ENCODE measurements at regions not wholly inside any gene's neighbourhood (a gene's known extent, or its start where the extent isn't known, plus 50 kb on each side); places are given as distances from the start of the nearest gene placed in this dataset.

DNA sequence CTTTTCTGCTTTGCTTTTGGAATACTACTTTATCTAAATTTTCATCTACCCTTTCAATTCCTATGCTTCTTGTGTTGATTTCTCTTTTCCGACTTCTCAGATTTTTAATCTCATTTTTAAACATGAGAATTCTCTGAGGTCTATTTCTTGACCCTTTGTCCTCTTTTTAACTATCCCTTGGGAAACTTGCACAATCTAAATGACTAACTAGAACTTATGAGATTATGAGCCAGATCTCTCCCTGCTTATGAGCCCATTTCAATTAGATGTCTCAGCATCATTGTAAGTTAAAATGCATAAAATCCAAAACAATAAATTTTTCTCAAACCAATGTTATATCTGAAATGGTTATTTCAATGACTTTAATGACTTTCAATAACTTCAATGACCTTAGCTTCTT is 296.9 kb upstream of the AGTR1 start:
- BruUV-seq (replicated peaks): no TSS peak
- H4K20me1 ChIP-seq (ENCODE audit: insufficient read depth, low read length): no peaks in the 10 kb centered on the region
- H3K4me1 ChIP-seq (ENCODE audit: control insufficient read depth, insufficient read depth, low read length): no peaks in the 10 kb centered on the region
- no peak overlapping the region for H2BK120ac ChIP-seq (ENCODE audit: low read depth, low read length)
- no peak overlapping the region for H3K27ac ChIP-seq (ENCODE audit: insufficient read depth, low read length)
- no peak overlapping the region for H2BK15ac ChIP-seq (ENCODE audit: low read depth, low read length)
- H3K4me2 ChIP-seq (ENCODE audit: low read depth, low read length): no peak overlapping the region
- no peak overlapping the region for H2AFZ ChIP-seq (replicated peaks; ENCODE audit: low read length, poor library complexity)
- intact Hi-C loops (cut with micrococcal nuclease): no loop called here
- H2AK9ac ChIP-seq (replicated peaks; ENCODE audit: low read depth, low read length, poor library complexity): no peak overlapping the region
- H2AK5ac ChIP-seq (ENCODE audit: low read depth, low read length): no peak overlapping the region
- DNase-seq (no peak), ATAC-seq (ENCODE audit: low read depth) (no peak)
- WGBS, 2 experiments (ENCODE audit: extremely low coverage in 2 of 2, insufficient read length in 1 of 2): no CpG with 5 or more reads among the region's 1 CpG
- in situ Hi-C loops (cut with MboI; ENCODE audit: low sequenced_read_pairs): no loop called here
- POLR2A ChIA-PET (ENCODE audit: unreplicated experiment): no interaction called here
- no peaks in the 10 kb centered on the region for H3K36me3 ChIP-seq (ENCODE audit: control insufficient read depth, insufficient read depth, low read length)
- no peak overlapping the region for H3K18ac ChIP-seq (ENCODE audit: low read depth, low read length)
- dilution Hi-C loops (cut with HindIII; ENCODE audit: low sequenced_read_pairs, unreplicated experiment): no loop called here
- no peak overlapping the region for H2BK5ac ChIP-seq (ENCODE audit: low read depth, low read length, poor library complexity, severe bottlenecking)
- no peak overlapping the region for H2BK20ac ChIP-seq (ENCODE audit: low read depth, low read length)
- H3K79me1 ChIP-seq (ENCODE audit: low read depth in 1 of 2, low read length in 2 of 2): no peaks in the 10 kb centered on the region
- H4K8ac ChIP-seq (ENCODE audit: low read depth in 2 of 2, low read length in 2 of 2): no peak overlapping the region
- H3K27me3 ChIP-seq (ENCODE audit: control insufficient read depth, insufficient read depth, low read length): no peaks in the 10 kb centered on the region
- H3K14ac ChIP-seq (replicated peaks; ENCODE audit: low read depth, low read length): no peak overlapping the region
- H3K4me3 ChIP-seq (ENCODE audit: insufficient read depth, low read depth, low read length): no peak overlapping the region
- CTCF ChIA-PET: no interaction called here
- no peak overlapping the region for H4K5ac ChIP-seq (ENCODE audit: low read depth, low read length)
- H3K9ac ChIP-seq (ENCODE audit: low read depth, low read length): no peak overlapping the region
- no peak overlapping the region for H4K91ac ChIP-seq (ENCODE audit: insufficient read depth, low read depth, low read length)
- no peak overlapping the region for H3K23ac ChIP-seq (ENCODE audit: low read depth, low read length)
- H3K9me3 ChIP-seq (ENCODE audit: control insufficient read depth, insufficient read depth, low read length): no peaks in the 10 kb centered on the region
- TF ChIP-seq RFX5 (IDR thresholded peaks at IDR 0.05; ENCODE audit: low read depth, low read length) (no peak), SMC3 (IDR thresholded peaks at IDR 0.05; ENCODE audit: low read depth, low read length) (no peak), FOS (IDR thresholded peaks at IDR 0.05; ENCODE audit: low read depth, low read length) (no peak), CEBPB (IDR thresholded peaks at IDR 0.05; ENCODE audit: low read depth, low read length) (no peak), RCOR1 (IDR thresholded peaks at IDR 0.05; ENCODE audit: insufficient replicate concordance, low read length) (no peak), MAFK (IDR thresholded peaks at IDR 0.05; ENCODE audit: low read depth, low read length) (no peak), BHLHE40 (IDR thresholded peaks at IDR 0.05; ENCODE audit: low read depth, low read length) (no peak), NFE2L2 (IDR thresholded peaks at IDR 0.05; ENCODE audit: low read depth, low read length) (no peak)
- TF ChIP-seq, protein P1, sequence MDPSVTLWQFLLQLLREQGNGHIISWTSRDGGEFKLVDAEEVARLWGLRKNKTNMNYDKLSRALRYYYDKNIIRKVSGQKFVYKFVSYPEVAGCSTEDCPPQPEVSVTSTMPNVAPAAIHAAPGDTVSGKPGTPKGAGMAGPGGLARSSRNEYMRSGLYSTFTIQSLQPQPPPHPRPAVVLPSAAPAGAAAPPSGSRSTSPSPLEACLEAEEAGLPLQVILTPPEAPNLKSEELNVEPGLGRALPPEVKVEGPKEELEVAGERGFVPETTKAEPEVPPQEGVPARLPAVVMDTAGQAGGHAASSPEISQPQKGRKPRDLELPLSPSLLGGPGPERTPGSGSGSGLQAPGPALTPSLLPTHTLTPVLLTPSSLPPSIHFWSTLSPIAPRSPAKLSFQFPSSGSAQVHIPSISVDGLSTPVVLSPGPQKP (IDR thresholded peaks at IDR 0.05; ENCODE audit: borderline replicate concordance, low read depth, low read length): no peak
- no peaks in the 10 kb centered on the region for H3K9me1 ChIP-seq (ENCODE audit: insufficient read depth, low read length)
- H3K4ac ChIP-seq (ENCODE audit: low read depth, low read length): no peak overlapping the region
- H3K56ac ChIP-seq (ENCODE audit: extremely low read depth, insufficient read depth, low read length): no peak overlapping the region

Measured in IMR-90 (cell line).